ENCODE measurements at regions not wholly inside any gene's neighbourhood (a gene's known extent, or its start where the extent isn't known, plus 50 kb on each side); places are given as distances from the start of the nearest gene placed in this dataset.
"Not testable (repeated sequence)": the region's sequence is repeated elsewhere in the genome, so short reads cannot be mapped to it uniquely, and the experiment has no call there.

DNA sequence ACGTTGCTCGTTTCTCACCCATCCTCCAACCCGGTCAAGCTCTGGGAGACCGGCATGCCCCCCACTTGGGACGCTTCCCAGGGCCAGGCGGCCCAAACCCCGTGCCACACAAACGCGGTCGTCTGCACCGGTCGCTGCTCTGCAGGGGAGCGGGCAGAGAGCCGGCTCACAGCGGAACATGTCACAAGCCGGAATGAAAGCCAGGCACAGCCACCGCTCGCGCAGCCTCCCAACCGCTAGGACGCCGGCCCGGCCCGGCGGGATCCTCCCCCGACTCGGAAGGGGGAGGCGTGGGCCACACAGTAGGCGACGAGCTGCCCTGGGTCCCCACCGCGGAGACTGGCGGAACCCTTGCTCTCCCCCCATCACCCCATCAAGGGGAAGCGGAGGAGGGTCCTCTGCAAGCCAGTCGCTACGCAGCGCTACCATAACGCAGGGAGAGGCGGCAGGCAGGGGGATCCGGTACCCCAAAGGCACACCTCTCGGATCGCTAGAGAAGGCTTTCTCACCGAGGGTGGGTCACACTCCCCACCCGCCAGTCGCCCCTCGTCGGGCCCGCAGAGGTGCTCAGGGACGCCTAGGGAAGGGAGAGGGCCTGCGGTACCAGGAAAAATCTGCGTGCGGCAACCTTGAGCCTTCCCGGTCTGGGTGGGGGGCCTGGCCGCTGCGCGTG, 768.4 kb upstream of the DEFB115 start:
- TF ChIP-seq, protein P1, sequence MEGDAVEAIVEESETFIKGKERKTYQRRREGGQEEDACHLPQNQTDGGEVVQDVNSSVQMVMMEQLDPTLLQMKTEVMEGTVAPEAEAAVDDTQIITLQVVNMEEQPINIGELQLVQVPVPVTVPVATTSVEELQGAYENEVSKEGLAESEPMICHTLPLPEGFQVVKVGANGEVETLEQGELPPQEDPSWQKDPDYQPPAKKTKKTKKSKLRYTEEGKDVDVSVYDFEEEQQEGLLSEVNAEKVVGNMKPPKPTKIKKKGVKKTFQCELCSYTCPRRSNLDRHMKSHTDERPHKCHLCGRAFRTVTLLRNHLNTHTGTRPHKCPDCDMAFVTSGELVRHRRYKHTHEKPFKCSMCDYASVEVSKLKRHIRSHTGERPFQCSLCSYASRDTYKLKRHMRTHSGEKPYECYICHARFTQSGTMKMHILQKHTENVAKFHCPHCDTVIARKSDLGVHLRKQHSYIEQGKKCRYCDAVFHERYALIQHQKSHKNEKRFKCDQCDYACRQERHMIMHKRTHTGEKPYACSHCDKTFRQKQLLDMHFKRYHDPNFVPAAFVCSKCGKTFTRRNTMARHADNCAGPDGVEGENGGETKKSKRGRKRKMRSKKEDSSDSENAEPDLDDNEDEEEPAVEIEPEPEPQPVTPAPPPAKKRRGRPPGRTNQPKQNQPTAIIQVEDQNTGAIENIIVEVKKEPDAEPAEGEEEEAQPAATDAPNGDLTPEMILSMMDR (IDR thresholded peaks at IDR 0.05; ENCODE audit: borderline replicate concordance, control extremely low read depth, extremely low read depth, insufficient read depth, missing control alignments), result no peak
- DNase-seq (ENCODE audit: low spot score), result no peak
- in situ Hi-C loops (cut with MboI; ENCODE audit: low sequenced_read_pairs, unreplicated experiment), result no loop called here

DNA sequence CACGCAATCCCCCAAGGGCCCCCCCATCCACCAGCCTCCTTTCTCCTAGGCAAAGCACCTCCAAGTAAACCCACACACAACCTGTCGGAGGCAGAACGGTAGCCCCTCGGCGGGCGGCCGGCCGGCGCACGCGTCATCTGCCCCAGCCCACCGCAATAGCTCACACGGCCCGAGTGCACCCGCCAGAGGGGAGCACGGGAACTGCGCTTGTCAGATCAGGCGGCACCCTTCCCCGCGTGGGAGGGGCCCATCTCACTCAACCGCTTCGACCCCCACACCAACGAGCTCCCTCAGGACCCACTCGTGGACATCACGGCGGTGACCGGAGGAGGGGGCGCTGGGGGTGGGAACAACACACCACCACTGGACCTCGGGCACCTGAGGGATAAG, 767.9 kb upstream of the DEFB115 start:
- TF ChIP-seq, protein P1 (IDR thresholded peaks at IDR 0.05; ENCODE audit: borderline replicate concordance, control extremely low read depth, extremely low read depth, insufficient read depth, missing control alignments), result no peak
- DNase-seq (ENCODE audit: low spot score), result no peak
- in situ Hi-C loops (cut with MboI; ENCODE audit: low sequenced_read_pairs, unreplicated experiment), result no loop called here

DNA sequence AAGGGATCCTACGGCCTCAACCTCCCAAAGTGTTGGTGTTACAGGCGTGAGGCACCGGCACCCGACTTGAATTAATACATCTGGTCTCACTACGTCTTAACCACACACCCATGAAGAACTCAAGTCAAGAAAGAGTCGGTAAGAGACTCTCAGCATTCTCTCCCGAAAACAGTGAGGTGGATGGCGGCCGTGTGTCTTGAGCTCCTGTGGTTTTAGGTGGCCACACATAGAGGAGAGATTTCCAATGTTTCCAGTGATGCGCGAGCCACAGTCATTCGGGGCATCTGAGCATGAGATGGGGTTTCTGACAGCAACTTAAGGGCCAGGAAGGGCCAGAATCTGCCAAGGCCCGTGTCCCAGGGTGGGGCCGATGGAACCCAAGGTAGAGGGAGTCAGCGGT, 766.4 kb upstream of the DEFB115 start:
- in situ Hi-C loops (cut with MboI; ENCODE audit: low sequenced_read_pairs, unreplicated experiment), result no loop called here
- TF ChIP-seq, protein P1 (IDR thresholded peaks at IDR 0.05; ENCODE audit: borderline replicate concordance, control extremely low read depth, extremely low read depth, insufficient read depth, missing control alignments), result no peak
- no peak for DNase-seq (ENCODE audit: low spot score)

DNA sequence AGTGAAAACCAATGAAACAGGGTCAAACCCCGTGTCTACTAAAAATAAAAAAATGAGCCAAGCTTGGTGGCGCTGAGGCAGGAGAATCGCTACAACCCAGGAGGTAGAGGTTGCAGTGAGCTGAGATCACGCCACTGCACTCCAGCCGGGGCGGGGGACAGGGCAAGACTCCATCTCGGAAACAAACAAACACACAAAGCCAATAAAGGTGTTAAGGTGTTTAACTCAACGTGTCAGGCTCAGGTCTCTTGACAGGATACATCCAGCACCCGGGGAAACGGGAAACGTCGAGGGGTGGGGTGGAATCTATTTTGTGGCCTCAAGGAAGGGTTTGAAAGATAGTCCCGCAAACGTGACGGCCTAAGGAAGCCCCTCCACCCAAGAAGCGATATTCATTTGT, 760.8 kb upstream of the DEFB115 start:
- in situ Hi-C loops (cut with MboI; ENCODE audit: low sequenced_read_pairs, unreplicated experiment); DNase-seq (ENCODE audit: low spot score): not testable (repeated sequence)

DNA sequence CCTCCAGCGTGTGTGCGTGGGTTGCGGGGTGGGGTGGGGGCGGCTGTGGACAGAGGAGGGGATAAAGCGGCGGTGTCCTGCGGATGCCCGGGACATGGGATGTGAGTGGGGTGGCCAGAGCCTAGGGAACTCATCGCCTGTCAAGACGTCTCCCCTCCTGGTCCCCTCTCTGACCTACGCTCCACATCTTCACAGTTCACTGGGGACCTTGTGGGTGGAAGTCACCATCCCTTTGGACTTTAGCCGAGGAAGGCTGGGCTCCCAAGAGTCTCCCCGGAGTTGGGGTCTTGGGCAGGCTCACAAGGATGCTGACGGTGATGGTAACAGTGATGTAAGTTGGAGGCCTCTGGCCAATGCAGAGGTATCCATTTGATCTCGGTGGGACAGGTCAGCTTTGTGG, 760.3 kb upstream of the DEFB115 start:
- in situ Hi-C loops (cut with MboI; ENCODE audit: low sequenced_read_pairs, unreplicated experiment); DNase-seq (ENCODE audit: low spot score): not testable (repeated sequence)

DNA sequence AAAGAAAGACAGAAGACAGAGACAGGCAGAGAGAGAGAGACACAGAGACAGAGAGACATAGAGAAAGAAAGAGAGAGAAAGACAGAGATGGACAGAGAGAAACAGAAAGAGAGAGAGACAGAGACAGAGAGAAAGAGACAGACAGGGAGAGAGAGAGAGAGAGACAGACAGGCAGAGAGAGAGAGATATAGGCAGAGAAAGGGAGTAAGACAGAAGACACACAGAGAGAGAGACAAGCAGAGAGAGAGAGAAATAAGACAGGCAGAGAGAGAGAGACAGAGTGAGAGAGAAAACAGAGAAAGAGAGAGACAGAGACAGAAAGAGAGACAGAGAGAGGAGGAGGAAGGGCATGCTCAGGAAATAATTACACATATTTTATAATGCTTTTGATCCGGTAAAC, 758.3 kb upstream of the DEFB115 start:
- DNase-seq (ENCODE audit: low spot score), result no peak
- TF ChIP-seq, protein P1 (IDR thresholded peaks at IDR 0.05; ENCODE audit: borderline replicate concordance, control extremely low read depth, extremely low read depth, insufficient read depth, missing control alignments), result no peak
- in situ Hi-C loops (cut with MboI; ENCODE audit: low sequenced_read_pairs, unreplicated experiment), result no loop called here

DNA sequence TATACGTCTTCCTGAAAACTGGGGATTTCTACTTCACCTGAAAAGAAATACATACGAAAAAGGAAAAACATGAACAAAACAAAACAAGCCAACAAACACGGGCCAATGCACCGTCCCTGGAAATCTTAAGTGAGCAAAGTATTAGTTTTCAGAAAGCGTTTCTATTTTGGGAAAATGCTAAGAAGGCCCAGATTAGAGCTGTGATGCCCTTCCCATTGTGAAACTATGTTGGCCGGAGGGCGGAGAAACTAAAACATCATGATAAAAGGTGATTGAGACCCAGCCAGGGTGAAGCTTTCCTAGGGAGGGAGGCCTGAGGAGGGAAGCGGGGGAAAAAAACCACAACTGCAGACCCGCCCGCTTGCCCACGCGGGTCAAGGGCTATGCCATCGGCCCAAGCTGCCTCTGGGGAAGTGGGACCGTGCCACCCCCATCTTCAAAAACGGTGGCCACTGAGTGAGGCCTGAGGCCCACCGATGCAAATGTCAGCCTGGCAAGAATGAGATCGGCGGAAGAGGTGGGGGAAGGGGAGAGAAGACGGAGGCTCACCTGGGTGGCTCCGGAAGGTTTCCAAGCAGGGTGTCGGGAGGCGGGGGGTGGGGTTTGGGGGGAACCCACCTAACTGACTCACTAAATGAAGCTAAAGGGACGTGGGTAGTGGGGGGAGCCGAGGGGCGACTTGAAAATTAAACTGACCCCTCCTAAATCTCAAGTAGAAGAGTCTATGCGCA, 757.6 kb upstream of the DEFB115 start:
- DNase-seq (ENCODE audit: low spot score); in situ Hi-C loops (cut with MboI; ENCODE audit: low sequenced_read_pairs, unreplicated experiment): not testable (repeated sequence)

DNA sequence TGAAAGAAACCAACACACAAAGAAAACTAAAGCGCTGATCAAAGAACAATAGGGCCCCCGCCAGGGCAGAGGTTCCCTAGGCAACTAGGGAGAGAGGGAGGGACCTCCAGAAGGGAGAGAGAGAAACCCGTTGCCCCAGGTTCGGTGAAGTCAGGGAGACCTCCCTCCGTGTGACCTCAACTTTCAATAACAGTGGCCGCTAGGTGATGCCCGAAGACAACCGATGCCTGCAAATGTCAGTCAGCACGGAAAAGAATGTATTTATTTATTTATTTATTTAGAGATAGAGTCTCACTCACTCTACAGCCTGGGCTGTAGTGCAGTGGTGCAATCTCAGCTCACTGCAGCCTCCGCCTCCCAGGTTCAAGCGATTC, 757.0 kb upstream of the DEFB115 start:
- in situ Hi-C loops (cut with MboI; ENCODE audit: low sequenced_read_pairs, unreplicated experiment); DNase-seq (ENCODE audit: low spot score): not testable (repeated sequence)
